ENCODE measurements at regions not wholly inside any gene's neighbourhood (a gene's known extent, or its start where the extent isn't known, plus 50 kb on each side); places are given as distances from the start of the nearest gene placed in this dataset.

GRCh38 chr2:2992634-2993033 is 385.0 kb downstream of the EIPR1 start:
- Mint-ChIP-seq H3K27ac (no peak overlapping the region), H3K27me3 (ENCODE audit: insufficient read depth) (peaks cover 1% of the 10 kb centered on the region), H3K9me3 (peaks cover 20% of the 10 kb centered on the region), H3K36me3 (ENCODE audit: low read depth) (no peaks in the 10 kb centered on the region), H3K4me1 (no peaks in the 10 kb centered on the region), H3K4me3 (no peak overlapping the region)
- Histone ChIP-seq H3K9me3 (ENCODE audit: control insufficient read depth, low read length) (no peaks in the 10 kb centered on the region), H3K4me1 (ENCODE audit: control insufficient read depth, insufficient read depth, low read length) (no peaks in the 10 kb centered on the region), H3K9ac (ENCODE audit: extremely low read depth, low read length, poor library complexity, severe bottlenecking) (no peak overlapping the region), H3K27me3 (ENCODE audit: control insufficient read depth, insufficient read depth, low read length, poor library complexity, severe bottlenecking) (no peaks in the 10 kb centered on the region), H3K4me3 (ENCODE audit: low read length) (no peak overlapping the region), H3K27ac (ENCODE audit: low read depth, low read length) (no peak overlapping the region), H3K36me3 (ENCODE audit: control insufficient read depth, insufficient read depth, low read length) (no peaks in the 10 kb centered on the region)
- 85 to 92% methylated on average over 2 to 3 of the region's 3 CpGs for WGBS, 2 experiments (ENCODE audit: insufficient coverage in 1 of 2, insufficient read length in 1 of 2)
- TF ChIP-seq, protein P1, sequence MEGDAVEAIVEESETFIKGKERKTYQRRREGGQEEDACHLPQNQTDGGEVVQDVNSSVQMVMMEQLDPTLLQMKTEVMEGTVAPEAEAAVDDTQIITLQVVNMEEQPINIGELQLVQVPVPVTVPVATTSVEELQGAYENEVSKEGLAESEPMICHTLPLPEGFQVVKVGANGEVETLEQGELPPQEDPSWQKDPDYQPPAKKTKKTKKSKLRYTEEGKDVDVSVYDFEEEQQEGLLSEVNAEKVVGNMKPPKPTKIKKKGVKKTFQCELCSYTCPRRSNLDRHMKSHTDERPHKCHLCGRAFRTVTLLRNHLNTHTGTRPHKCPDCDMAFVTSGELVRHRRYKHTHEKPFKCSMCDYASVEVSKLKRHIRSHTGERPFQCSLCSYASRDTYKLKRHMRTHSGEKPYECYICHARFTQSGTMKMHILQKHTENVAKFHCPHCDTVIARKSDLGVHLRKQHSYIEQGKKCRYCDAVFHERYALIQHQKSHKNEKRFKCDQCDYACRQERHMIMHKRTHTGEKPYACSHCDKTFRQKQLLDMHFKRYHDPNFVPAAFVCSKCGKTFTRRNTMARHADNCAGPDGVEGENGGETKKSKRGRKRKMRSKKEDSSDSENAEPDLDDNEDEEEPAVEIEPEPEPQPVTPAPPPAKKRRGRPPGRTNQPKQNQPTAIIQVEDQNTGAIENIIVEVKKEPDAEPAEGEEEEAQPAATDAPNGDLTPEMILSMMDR (conservative IDR thresholded peaks at IDR 0.05) = no peak
- no peak for DNase-seq

DNA sequence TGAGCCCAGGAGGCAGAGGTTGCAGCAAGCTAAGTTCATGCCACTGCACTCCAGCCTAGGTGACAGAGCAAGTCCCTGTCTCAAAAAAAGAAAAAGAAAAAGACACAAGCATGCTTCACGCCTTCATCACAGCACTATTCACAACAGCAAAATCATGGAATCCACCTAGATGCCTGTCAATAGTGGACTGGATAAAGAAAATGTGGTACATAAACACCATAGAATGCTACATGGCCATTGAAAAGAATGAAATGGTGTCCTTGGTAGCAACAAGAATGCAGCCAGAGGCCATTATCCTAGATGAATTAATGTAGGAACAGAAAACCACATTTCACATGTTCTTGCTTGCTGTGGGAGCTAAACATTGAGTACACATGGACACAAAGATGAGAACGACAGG is 392.6 kb downstream of the EIPR1 start:
- WGBS, 2 experiments (ENCODE audit: insufficient coverage in 1 of 2, insufficient read length in 1 of 2) = 80 to 90% methylated on average over 1 of the region's 2 CpGs
- Histone ChIP-seq H3K27me3 (ENCODE audit: control insufficient read depth, insufficient read depth, low read length, poor library complexity, severe bottlenecking) (no peaks in the 10 kb centered on the region), H3K4me1 (ENCODE audit: control insufficient read depth, insufficient read depth, low read length) (no peaks in the 10 kb centered on the region), H3K4me3 (ENCODE audit: low read length) (no peak overlapping the region), H3K9me3 (ENCODE audit: control insufficient read depth, low read length) (no peaks in the 10 kb centered on the region), H3K36me3 (ENCODE audit: control insufficient read depth, insufficient read depth, low read length) (no peaks in the 10 kb centered on the region), H3K9ac (ENCODE audit: extremely low read depth, low read length, poor library complexity, severe bottlenecking) (no peak overlapping the region), H3K27ac (ENCODE audit: low read depth, low read length) (no peak overlapping the region)
- Mint-ChIP-seq H3K4me1 (no peaks in the 10 kb centered on the region), H3K36me3 (ENCODE audit: low read depth) (no peaks in the 10 kb centered on the region), H3K27me3 (ENCODE audit: insufficient read depth) (peaks cover 1% of the 10 kb centered on the region), H3K4me3 (no peak overlapping the region), H3K9me3 (peaks cover 22% of the 10 kb centered on the region), H3K27ac (no peak overlapping the region)
- DNase-seq = no peak
- TF ChIP-seq, protein P1 (conservative IDR thresholded peaks at IDR 0.05) = no peak

DNA sequence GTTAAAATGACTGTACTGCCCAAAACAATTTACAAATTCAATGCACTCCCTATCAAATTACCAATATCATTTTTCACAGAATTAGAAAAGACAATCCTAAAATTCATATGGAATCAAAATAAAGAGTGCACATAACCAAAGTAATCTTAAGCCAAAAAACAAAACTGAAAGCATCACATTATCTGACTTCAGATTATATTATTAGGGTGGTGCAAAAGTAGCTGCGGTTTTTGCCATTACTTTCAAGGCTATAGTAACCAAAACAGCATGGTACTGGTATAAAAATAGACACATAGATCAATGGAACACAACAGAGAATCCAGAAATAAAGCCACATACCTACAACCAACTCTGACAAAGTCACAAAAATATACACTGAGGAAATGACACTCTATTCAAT is 396.6 kb downstream of the EIPR1 start:
- Histone ChIP-seq H3K4me3 (ENCODE audit: low read length) (no peak overlapping the region), H3K27ac (ENCODE audit: low read depth, low read length) (no peak overlapping the region), H3K27me3 (ENCODE audit: control insufficient read depth, insufficient read depth, low read length, poor library complexity, severe bottlenecking) (no peaks in the 10 kb centered on the region), H3K4me1 (ENCODE audit: control insufficient read depth, insufficient read depth, low read length) (no peaks in the 10 kb centered on the region), H3K9ac (ENCODE audit: extremely low read depth, low read length, poor library complexity, severe bottlenecking) (no peak overlapping the region), H3K36me3 (ENCODE audit: control insufficient read depth, insufficient read depth, low read length) (no peaks in the 10 kb centered on the region), H3K9me3 (ENCODE audit: control insufficient read depth, low read length) (no peaks in the 10 kb centered on the region)
- WGBS, 2 experiments (ENCODE audit: insufficient coverage in 1 of 2, insufficient read length in 1 of 2) = 100% methylated on average over 1 of the region's 1 CpG; no CpG with 5 or more reads in 1 of the 2 experiments
- DNase-seq = no peak
- TF ChIP-seq, protein P1 (conservative IDR thresholded peaks at IDR 0.05) = no peak
- H3K36me3 Mint-ChIP-seq (ENCODE audit: low read depth) = no peaks in the 10 kb centered on the region
- no peak overlapping the region for H3K4me3 Mint-ChIP-seq
- H3K27ac Mint-ChIP-seq = no peak overlapping the region
- peaks cover 2% of the 10 kb centered on the region for H3K9me3 Mint-ChIP-seq
- H3K27me3 Mint-ChIP-seq (ENCODE audit: insufficient read depth) = peaks cover 1% of the 10 kb centered on the region
- H3K4me1 Mint-ChIP-seq = no peaks in the 10 kb centered on the region
